G401.6 (cell line): ENCODE measurements at regions not wholly inside any gene's neighbourhood (a gene's known extent, or its start where the extent isn't known, plus 50 kb on each side); places are given as distances from the start of the nearest gene placed in this dataset.

Source experiments
- FAIRE-seq: peaks from 2 replicates; lab custom pipeline; 2012; peaks lifted over from hg19 to GRCh38; lab: Jason Lieb, UNC

- FAIRE-seq: no peak
These were observed 80.9 kb upstream of the CCDC85A start for GRCh38 chr2:56102866-56103265.

DNA sequence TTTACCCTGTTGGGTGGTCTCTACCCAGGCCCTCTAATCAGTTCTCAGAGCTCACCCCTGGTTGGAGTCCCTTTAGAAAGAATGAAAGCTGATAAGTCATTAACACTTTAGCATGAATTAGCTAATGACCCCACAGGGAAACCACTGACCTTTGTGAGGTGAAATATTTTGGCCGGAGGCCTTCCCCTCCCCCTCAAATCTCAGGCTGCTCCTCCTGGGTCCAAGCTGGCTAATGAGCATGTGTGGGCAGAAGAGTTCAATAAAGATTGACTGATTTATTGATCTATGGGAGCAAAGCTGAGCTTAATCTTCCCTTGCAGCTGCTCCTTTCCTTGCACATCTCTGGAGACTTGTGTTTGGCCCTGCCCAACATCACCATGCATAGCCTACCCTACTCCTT lies 78.8 kb upstream of the CCDC85A start:
- no peak for FAIRE-seq

GRCh38 chr2:56107502-56108220 lies 76.1 kb upstream of the CCDC85A start:
- no peak for FAIRE-seq

GRCh38 chr2:56108806-56109205 lies 75.0 kb upstream of the CCDC85A start:
- FAIRE-seq: no peak

GRCh38 chr2:56109994-56110393 lies 73.8 kb upstream of the CCDC85A start:
- no peak for FAIRE-seq

DNA sequence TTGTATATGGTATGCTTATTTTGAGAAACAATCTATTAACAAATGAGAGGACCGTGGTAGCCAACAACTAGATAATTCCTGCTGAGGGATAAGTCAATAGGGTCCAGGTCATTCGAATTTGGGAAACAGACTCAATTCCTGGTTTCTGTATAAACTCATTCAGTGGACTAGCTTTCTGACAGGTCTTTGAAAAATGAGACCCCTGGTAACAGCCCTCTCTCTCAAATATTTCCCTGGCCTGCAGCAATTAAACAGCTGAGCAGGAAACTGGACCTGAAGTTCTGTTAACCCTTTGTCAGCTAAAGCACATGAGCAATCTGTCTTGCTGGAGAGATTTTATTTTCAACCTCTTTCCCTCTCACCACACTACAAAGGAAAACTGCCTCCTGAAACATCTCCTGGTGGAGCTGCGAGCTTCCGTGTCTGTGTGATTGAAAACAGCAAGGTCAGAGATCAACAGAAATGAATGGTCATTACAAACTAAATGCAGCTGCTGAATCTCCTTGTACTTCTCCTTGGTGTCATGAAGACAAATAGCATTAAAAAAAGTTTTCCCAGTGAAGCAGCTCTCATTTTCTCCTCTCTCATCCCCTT lies 70.3 kb upstream of the CCDC85A start:
- no peak for FAIRE-seq

GRCh38 chr2:56117764-56118163 lies 66.0 kb upstream of the CCDC85A start:
- no peak for FAIRE-seq

DNA sequence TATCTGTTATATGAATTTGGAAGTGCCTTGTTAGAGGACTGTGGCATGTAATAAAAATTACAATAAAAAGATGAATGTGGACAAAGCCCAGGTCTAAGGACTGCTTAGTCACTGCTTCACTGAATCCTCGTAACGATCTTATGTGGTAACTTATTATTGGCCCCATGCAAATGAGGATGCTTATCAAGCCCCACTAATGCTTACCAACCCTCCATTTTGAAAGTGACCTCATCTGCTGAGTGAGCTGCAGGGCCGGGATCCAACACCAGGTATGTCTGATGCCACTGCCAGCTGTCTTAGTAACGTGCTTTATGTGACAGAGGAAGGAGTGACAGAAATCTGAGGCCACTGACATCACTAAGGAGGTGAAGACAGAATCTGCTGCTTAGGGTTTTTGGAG lies 65.3 kb upstream of the CCDC85A start:
- FAIRE-seq: no peak

- FAIRE-seq: no peak
These were observed 61.8 kb upstream of the CCDC85A start for GRCh38 chr2:56121995-56122394.

DNA sequence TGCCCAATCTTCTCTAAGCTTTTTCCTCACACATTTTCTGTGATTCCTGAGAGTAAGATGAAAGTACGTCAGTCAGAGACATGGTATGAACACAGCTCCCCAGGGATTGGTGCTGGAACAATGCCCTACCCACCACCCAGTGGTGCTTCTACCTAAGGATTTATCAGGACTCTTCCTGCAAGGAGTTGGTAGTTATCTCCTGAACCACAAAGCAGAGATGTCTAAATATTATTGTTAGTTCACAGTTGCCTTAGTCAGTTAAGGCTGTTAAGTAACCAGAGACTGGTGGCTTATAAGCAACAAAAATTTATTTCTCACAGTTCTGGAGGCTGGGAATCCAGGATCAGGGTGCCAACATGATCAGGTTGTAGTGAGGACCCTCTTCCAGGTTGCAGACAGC lies 60.3 kb upstream of the CCDC85A start:
- FAIRE-seq: no peak

GRCh38 chr2:56127010-56127409 lies 56.8 kb upstream of the CCDC85A start:
- no peak for FAIRE-seq

- FAIRE-seq: no peak
These were observed 56.2 kb upstream of the CCDC85A start for GRCh38 chr2:56127463-56128152.

- no peak for FAIRE-seq
These were observed 55.6 kb upstream of the CCDC85A start for GRCh38 chr2:56128235-56128634.

DNA sequence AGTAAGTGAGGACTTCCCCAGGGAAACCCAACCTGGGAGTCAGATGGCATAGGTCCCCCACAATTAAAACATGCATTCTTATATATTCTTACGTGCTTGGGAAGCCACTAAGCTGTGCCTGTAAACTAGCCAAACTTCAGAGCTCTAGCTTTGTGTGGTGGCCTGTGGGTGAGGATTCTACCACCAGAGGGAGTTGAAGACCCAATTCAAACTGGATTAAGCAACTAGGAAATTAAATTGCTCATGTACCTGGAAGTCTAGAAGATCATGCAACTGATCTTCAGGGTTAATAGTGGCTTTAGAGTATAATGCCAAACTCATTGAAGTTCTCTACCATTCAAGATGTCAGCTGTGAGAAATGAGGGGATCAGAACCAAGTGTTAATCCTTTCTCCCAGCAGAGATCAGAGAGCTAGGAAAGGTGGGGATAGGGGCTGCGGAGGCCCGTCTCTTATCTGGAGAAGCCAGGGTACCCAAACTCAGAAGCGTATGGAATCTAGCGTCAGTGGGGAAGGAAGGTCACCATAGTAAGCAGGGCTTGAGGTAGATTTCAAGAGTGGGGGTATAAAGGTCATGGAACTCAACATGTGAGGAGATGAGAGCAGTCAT lies 53.2 kb upstream of the CCDC85A start:
- FAIRE-seq: no peak

DNA sequence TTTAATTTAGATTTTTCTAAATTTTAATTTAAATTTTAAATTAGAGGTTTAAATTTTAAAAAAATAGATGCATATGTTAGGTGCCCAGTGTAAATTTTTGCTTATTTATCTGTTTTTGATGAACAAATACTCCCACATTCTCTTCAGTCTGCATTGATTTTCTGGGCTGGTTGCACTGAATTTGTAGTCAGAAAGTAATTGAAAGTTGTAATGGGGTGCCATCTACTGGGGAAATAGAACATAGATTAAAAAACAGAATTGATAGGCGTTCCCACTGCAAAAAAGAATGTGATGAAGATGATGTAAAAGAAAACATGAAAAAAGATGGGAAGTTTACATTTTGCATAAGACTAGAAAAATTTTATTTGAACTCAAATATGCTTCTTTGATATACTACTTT lies 51.7 kb upstream of the CCDC85A start:
- FAIRE-seq: peak; percentile 90

GRCh38 chr2:56133441-56133840 lies 50.3 kb upstream of the CCDC85A start:
- FAIRE-seq: no peak

DNA sequence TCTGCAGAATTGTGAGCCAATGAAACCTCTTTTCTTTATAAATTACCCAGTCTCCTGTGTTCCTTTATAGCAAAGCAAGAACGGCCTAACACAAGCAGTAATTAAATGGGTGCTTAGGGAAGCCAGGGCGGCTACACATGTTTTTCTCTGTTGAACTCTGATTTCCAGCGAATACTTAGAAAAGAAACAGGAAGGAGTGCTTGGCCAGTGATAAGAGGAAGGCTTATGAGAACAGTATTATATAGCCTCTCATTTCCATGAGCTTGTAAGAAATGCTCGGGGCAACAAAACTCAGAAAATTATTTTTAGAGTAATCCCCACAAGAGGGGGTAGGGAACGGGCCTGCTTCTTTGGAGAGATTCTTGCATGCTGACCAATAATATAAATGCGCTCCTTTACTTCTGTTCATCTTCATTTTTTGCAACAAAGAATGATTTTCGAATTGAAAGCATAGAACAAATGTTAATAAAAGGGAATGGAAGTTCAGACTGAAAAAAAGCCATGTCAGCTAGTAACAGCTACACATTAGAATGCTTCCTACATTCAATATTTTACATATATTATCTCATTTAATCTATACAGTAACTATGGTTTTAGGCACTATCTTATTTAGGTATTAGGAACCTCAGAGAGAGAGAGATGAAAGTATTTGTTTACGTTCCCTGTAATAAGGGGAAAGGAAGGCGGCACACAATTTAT lies 49.7 kb upstream of the CCDC85A start:
- no peak for FAIRE-seq
